GM23248 (cell line): ENCODE measurements at regions not wholly inside any gene's neighbourhood (a gene's known extent, or its start where the extent isn't known, plus 50 kb on each side); places are given as distances from the start of the nearest gene placed in this dataset.

ENCODE experiments used
- EZH2 ChIP-seq: fragments of 200-600 bp; sonication (generic); IDR thresholded peaks from 2 replicates; pipeline ENCODE4 v1.6.1; 2018; ENCODE audit warnings: antibody characterized with exemption, mild to moderate bottlenecking; ENCODE audit not compliant: insufficient read depth, poor library complexity, severe bottlenecking
- EZH2phosphoT487 ChIP-seq: fragments of 200-600 bp; sonication (generic); IDR thresholded peaks from 2 replicates; pipeline ENCODE4 v1.6.1; 2018; ENCODE audit warnings: antibody characterized with exemption, moderate library complexity, mild to moderate bottlenecking, low read depth; ENCODE audit not compliant: insufficient read depth

GRCh38 chr6:93644611-93645010 lies 225.3 kb upstream of the EPHA7 start:
- TF ChIP-seq EZH2 (no peak), EZH2phosphoT487 (no peak)
